SK-N-SH (cell line): ENCODE measurements at regions not wholly inside any gene's neighbourhood (a gene's known extent, or its start where the extent isn't known, plus 50 kb on each side); places are given as distances from the start of the nearest gene placed in this dataset.

ENCODE experiments used
- CTCF ChIA-PET: fragments of 300-600, 350-600 bp; formaldehyde crosslinking; extraction: SDS; loops from one replicate; lab custom pipeline; 2021; lab: Yijun Ruan, JAX
- POLR2A ChIA-PET: fragments of 350-600 bp; sonication (Branson Sonifier 250); formaldehyde crosslinking; extraction: SDS; loops from one replicate; lab custom pipeline; 2020; ENCODE audit warnings: antibody characterized with exemption, inconsistent platforms; lab: Yijun Ruan, JAX
- DNase-seq: peaks from one replicate; pipeline ENCODE4 v3.0.0; 2012
- H2AFZ ChIP-seq: fragments of 200-600 bp; sonication (generic); 2 replicates; pipeline ENCODE4 v1.8.1; 2016; ENCODE audit warnings: antibody characterized with exemption, mild to moderate bottlenecking, low read depth
- H3F3A ChIP-seq: fragments of 200-600 bp; sonication (generic); replicated peaks from 2 replicates; pipeline ENCODE3; 2016; ENCODE audit warnings: antibody characterized with exemption, mild to moderate bottlenecking; ENCODE audit not compliant: insufficient read depth
- H3K27ac ChIP-seq, 2 experiments: fragments of 200-500 bp in 1 of 2; fragments of 200-600 bp in 1 of 2; sonication (Bioruptor generic) in 1 of 2; sonication (generic), shearing (Covaris generic) in 1 of 2; 2 replicates each; pipeline versions ENCODE4 v1.5.1 to v1.6.1; 2014 to 2016; ENCODE audit warnings: low read depth in 2 of 2, inconsistent platforms in 1 of 2, low read length in 1 of 2, mild to moderate bottlenecking in 1 of 2, mixed read lengths in 1 of 2
- H3K27me3 ChIP-seq: fragments of 200-600 bp; sonication (generic), shearing (Covaris generic); 2 replicates; pipeline ENCODE4 v1.6.1; 2016; ENCODE audit warnings: mixed run types; ENCODE audit not compliant: insufficient read depth
- H3K36me3 ChIP-seq, 2 experiments: fragments of 200-500 bp in 1 of 2; fragments of 200-600 bp in 1 of 2; sonication (Bioruptor generic) in 1 of 2; sonication (generic) in 1 of 2; replicated peaks in 1 of 2; 2 replicates each; pipeline versions ENCODE3 to v1.5.1; 2014 to 2016; ENCODE audit warnings: low read length in 1 of 2, mild to moderate bottlenecking in 1 of 2; ENCODE audit not compliant: insufficient read depth in 2 of 2, control insufficient read depth in 1 of 2
- H3K4me1 ChIP-seq, 2 experiments: fragments of 200-500 bp in 1 of 2; fragments of 200-600 bp in 1 of 2; sonication (Bioruptor generic) in 1 of 2; sonication (generic), shearing (Covaris generic) in 1 of 2; 2 replicates each; pipeline versions ENCODE4 v1.5.1 to v1.6.1; 2014 to 2016; ENCODE audit warnings: low read depth in 1 of 2, low read length in 1 of 2, mixed run types in 1 of 2; ENCODE audit not compliant: insufficient read depth in 2 of 2, control insufficient read depth in 1 of 2
- H3K4me2 ChIP-seq: fragments of 200-600 bp; sonication (generic), shearing (Covaris generic); 2 replicates; pipeline ENCODE4 v1.6.1; 2017; ENCODE audit warnings: mixed run types
- H3K4me3 ChIP-seq, 2 experiments: fragments of 200-500 bp in 1 of 2; fragments of 200-600 bp in 1 of 2; sonication (Bioruptor generic) in 1 of 2; sonication (generic), shearing (Covaris generic) in 1 of 2; 2 replicates each; pipeline versions ENCODE4 v1.5.1 to v1.8.1; 2014 to 2016; ENCODE audit warnings: low read depth in 2 of 2, inconsistent platforms in 1 of 2, low read length in 1 of 2, mild to moderate bottlenecking in 1 of 2, mixed read lengths in 1 of 2, moderate library complexity in 1 of 2
- H3K79me2 ChIP-seq: fragments of 200-600 bp; sonication (generic); 2 replicates; pipeline ENCODE4 v1.8.1; 2017; ENCODE audit warnings: mild to moderate bottlenecking; ENCODE audit not compliant: insufficient read depth
- H3K9ac ChIP-seq: fragments of 200-600 bp; sonication (generic); 2 replicates; pipeline ENCODE4 v1.6.1; 2017; ENCODE audit warnings: mixed run types
- H3K9me2 ChIP-seq: fragments of 200-600 bp; sonication (generic); 2 replicates; pipeline ENCODE4 v1.6.1; 2017; ENCODE audit warnings: mixed run types
- H3K9me3 ChIP-seq: fragments of 200-600 bp; sonication (generic); 2 replicates; pipeline ENCODE4 v1.6.1; 2017; ENCODE audit warnings: mixed run types, mild to moderate bottlenecking, moderate library complexity
- H4K20me1 ChIP-seq: fragments of 200-600 bp; sonication (generic); 2 replicates; pipeline ENCODE4 v1.6.1; 2017; ENCODE audit warnings: mild to moderate bottlenecking, mixed run types; ENCODE audit not compliant: insufficient read depth
- CHD2 ChIP-seq: fragments of 150-350 bp; IDR thresholded peaks from 2 replicates; pipeline ENCODE4 v1.6.1; 2018; ENCODE audit warnings: low read length; ENCODE audit not compliant: partially characterized antibody
- ELF1 ChIP-seq: IDR thresholded peaks from 2 replicates; pipeline ENCODE4 v1.4.0; 2012
- EP300 ChIP-seq, 2 experiments: IDR thresholded peaks; 2 replicates each; pipeline versions ENCODE4 v1.4.0 to v1.6.1; 2012; ENCODE audit warnings: borderline replicate concordance in 1 of 2, low read depth in 1 of 2, low read length in 1 of 2
- EZH2phosphoT487 ChIP-seq: fragments of 200-600 bp; sonication (generic); IDR thresholded peaks from 2 replicates; pipeline ENCODE4 v1.6.1; 2017; ENCODE audit warnings: low read depth, mixed run types, mild to moderate bottlenecking, antibody characterized with exemption, moderate library complexity, borderline replicate concordance
- FOSL2 ChIP-seq: IDR thresholded peaks from 2 replicates; pipeline ENCODE4 v1.4.0; 2012; ENCODE audit warnings: low read depth, mild to moderate bottlenecking, moderate library complexity, borderline replicate concordance
- FOXJ3 ChIP-seq: sonication (generic); formaldehyde crosslinking; IDR thresholded peaks from 2 replicates; pipeline ENCODE4 v1.5.1; 2020; ENCODE audit warnings: mild to moderate bottlenecking, missing genetic modification reagents
- GABPA ChIP-seq: IDR thresholded peaks from 2 replicates; pipeline ENCODE4 v1.4.0; 2012; ENCODE audit warnings: low read depth, mild to moderate bottlenecking
- GATA2 ChIP-seq: sonication (generic); formaldehyde crosslinking; IDR thresholded peaks from 2 replicates; pipeline ENCODE4 v1.5.0; 2020; ENCODE audit warnings: mild to moderate bottlenecking, missing genetic modification reagents
- MEF2A ChIP-seq: IDR thresholded peaks from 2 replicates; pipeline ENCODE4 v1.4.0; 2012; ENCODE audit warnings: low read depth, borderline replicate concordance
- NRF1 ChIP-seq: IDR thresholded peaks from 2 replicates; pipeline ENCODE4 v1.6.1; 2012; ENCODE audit warnings: low read depth, mild to moderate bottlenecking, low read length
- PBX3 ChIP-seq: IDR thresholded peaks from 2 replicates; pipeline ENCODE4; 2012
- RFX5 ChIP-seq: IDR thresholded peaks from 2 replicates; pipeline ENCODE4 v1.6.1; 2012; ENCODE audit warnings: mild to moderate bottlenecking, improper control_type of control experiment, low read length
- SIN3A ChIP-seq: IDR thresholded peaks from 2 replicates; pipeline ENCODE4 v1.6.1; 2012; ENCODE audit warnings: low read depth, mild to moderate bottlenecking, low read length, moderate library complexity, borderline replicate concordance
- TAF1 ChIP-seq: IDR thresholded peaks from 2 replicates; pipeline ENCODE4 v1.6.1; 2012; ENCODE audit warnings: low read depth, mild to moderate bottlenecking, low read length, moderate library complexity, borderline replicate concordance
- TCF12 ChIP-seq: IDR thresholded peaks from 2 replicates; pipeline ENCODE4 v1.4.0; 2012
- USF1 ChIP-seq: IDR thresholded peaks from 2 replicates; pipeline ENCODE4 v1.4.0; 2012; ENCODE audit warnings: low read depth, borderline replicate concordance
- WGBS: methylation state at CpG from one replicate; pipeline ENCODE4 v1.1.6; 2017; ENCODE audit warnings: low lambda C conversion rate; 5-methylcytosine and 5-hydroxymethylcytosine counted together
- TF ChIP-seq, protein P1 (sequence below): fragments of 150-350 bp; IDR thresholded peaks from 2 replicates; pipeline ENCODE4 v1.6.1; 2017; ENCODE audit warnings: antibody characterized with exemption, low read length, low read depth, borderline replicate concordance

DNA sequence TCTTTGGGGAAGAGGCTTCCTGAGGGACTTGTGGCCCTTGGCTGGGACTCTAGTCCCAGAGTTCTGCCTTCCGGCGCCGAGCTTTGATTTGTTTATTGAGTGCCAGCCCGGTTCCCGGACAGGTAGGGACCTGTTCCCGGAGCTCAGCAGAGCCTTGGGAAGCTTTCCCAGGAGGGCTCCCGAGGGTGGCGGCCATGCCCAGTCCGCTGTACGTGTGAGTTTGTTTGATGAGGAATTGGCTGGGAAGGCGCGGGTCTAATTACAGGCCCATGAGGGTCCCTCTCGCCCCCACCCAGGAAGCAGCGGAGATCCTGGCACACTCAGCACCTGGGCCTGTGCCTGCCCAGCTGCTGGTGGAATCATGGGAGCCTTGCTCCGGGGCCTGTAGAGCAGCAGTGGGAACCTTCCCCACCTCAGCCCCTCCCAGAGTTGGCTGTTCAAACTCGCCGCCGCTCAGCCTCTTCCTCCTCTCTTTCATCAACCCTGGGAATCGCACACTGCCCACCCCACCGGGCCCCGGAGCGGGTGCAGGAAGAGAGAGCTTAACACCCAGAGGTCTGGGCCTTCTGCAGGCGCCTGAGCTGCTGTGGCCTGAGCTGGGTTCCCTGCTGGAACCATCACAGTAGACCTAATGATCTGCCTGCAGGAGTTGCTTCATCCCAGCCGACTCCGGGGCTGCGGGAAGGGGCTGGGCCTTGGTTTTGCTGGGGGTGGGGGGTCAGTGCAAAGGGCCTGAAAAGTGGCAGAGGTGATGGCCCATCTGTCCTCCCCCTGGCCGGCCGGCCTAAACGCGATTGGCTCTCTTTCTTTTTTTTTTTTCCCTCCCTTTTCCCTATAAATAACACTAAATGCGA, 313.7 kb downstream of the SEC14L1 start:
- no peak for TF ChIP-seq FOXJ3 (CRISPR knock-in tag)
- no peak for TF ChIP-seq RFX5
- TF ChIP-seq EZH2phosphoT487 = no peak
- TF ChIP-seq GATA2 (CRISPR knock-in tag) = no peak
- TF ChIP-seq, protein P1, sequence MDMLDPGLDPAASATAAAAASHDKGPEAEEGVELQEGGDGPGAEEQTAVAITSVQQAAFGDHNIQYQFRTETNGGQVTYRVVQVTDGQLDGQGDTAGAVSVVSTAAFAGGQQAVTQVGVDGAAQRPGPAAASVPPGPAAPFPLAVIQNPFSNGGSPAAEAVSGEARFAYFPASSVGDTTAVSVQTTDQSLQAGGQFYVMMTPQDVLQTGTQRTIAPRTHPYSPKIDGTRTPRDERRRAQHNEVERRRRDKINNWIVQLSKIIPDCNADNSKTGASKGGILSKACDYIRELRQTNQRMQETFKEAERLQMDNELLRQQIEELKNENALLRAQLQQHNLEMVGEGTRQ = no peak
- Histone ChIP-seq H3F3A (peaks cover 15% of the 10 kb centered on the region), H3K36me3 (peaks cover 3% of the 10 kb centered on the region in 2 experiments), H3K9me2 (no peaks in the 10 kb centered on the region), H3K4me1 (peaks cover 22 to 63% of the 10 kb centered on the region in 2 experiments), H3K4me3 (no peak overlapping the region), H2AFZ (no peak overlapping the region), H3K27ac (peak overlapping the region in 1 of 2 experiments; percentile 12; a peak in 1 of 4 replicates), H3K79me2 (peaks cover 97% of the 10 kb centered on the region), H3K4me2 (no peak overlapping the region), H3K9ac (no peak overlapping the region), H4K20me1 (peaks cover 80% of the 10 kb centered on the region), H3K9me3 (no peaks in the 10 kb centered on the region), H3K27me3 (no peaks in the 10 kb centered on the region)
- CTCF ChIA-PET = interaction anchor here (1.2 to 7.6 kb wide), 4 partner anchors 24 to 124 kb away, joined by 3 to 43 read pairs (median 12); no protein-coding TSS in a partner anchor
- no peak for DNase-seq
- POLR2A ChIA-PET = interaction anchor here (0.9 kb wide), 1 partner anchor 23 kb away, joined by 4 read pairs; no protein-coding TSS in a partner anchor
- 96% methylated on average over 31 of the region's 31 CpGs for WGBS

GRCh38 chr17:77455111-77455890, 314.5 kb downstream of the SEC14L1 start:
- H4K20me1 ChIP-seq = peaks cover 81% of the 10 kb centered on the region
- peaks cover 97% of the 10 kb centered on the region for H3K79me2 ChIP-seq
- ChIA-PET CTCF (interaction anchor here (1.2 to 2.4 kb wide), 3 partner anchors 25 to 125 kb away, joined by 3 to 15 read pairs (median 8); no protein-coding TSS in a partner anchor), POLR2A (no interaction called here)
- no peak overlapping the region for H3K4me3 ChIP-seq
- H3K4me1 ChIP-seq = peaks cover 14 to 59% of the 10 kb centered on the region in 2 experiments
- 95% methylated on average over 19 of the region's 25 CpGs for WGBS
- H3K9me2 ChIP-seq = no peaks in the 10 kb centered on the region
- TF ChIP-seq CHD2 (no peak), EP300 (IDR thresholded peaks at IDR 0.05; ENCODE audit: borderline replicate concordance in 1 of 2, low read depth in 1 of 2, low read length in 1 of 2) (no peak), EZH2phosphoT487 (no peak), GABPA (no peak), SIN3A (no peak), MEF2A (no peak), TCF12 (no peak), NRF1 (no peak), USF1 (no peak), GATA2 (CRISPR knock-in tag) (no peak), PBX3 (no peak), FOSL2 (no peak), TAF1 (no peak), ELF1 (no peak)
- no peak for DNase-seq
- H3K4me2 ChIP-seq = no peak overlapping the region
- H3K9ac ChIP-seq = no peak overlapping the region
- H3K27me3 ChIP-seq = no peaks in the 10 kb centered on the region
- H2AFZ ChIP-seq = no peak overlapping the region
- H3K36me3 ChIP-seq = peaks cover 3% of the 10 kb centered on the region in 2 experiments
- no peaks in the 10 kb centered on the region for H3K9me3 ChIP-seq
- peaks cover 9% of the 10 kb centered on the region for H3F3A ChIP-seq
- H3K27ac ChIP-seq = peak overlapping the region in 1 of 2 experiments; percentile 18; a peak in 1 of 4 replicates
